ENCODE measurements at regions not wholly inside any gene's neighbourhood (a gene's known extent, or its start where the extent isn't known, plus 50 kb on each side); places are given as distances from the start of the nearest gene placed in this dataset.

GRCh38 chr16:26658486-26658885 lies 408.2 kb upstream of the C16orf82 start:
- TF ChIP-seq CTCF (IDR thresholded peaks at IDR 0.05; ENCODE audit: low read depth, low read length), result no peak
- no peak overlapping the region for H3K4me3 ChIP-seq (ENCODE audit: low read depth, low read length)
- DNase-seq (ENCODE audit: low read depth, low spot score), result no peak
- in situ Hi-C loops (cut with HindIII; ENCODE audit: low sequenced_read_pairs), result no loop called here

GRCh38 chr16:26658915-26659314 lies 407.8 kb upstream of the C16orf82 start:
- TF ChIP-seq CTCF (IDR thresholded peaks at IDR 0.05; ENCODE audit: low read depth, low read length), result no peak
- DNase-seq (ENCODE audit: low read depth, low spot score), result no peak
- H3K4me3 ChIP-seq (ENCODE audit: low read depth, low read length), result no peak overlapping the region
- in situ Hi-C loops (cut with HindIII; ENCODE audit: low sequenced_read_pairs), result no loop called here

GRCh38 chr16:26664086-26664485 lies 402.6 kb upstream of the C16orf82 start:
- no peak for DNase-seq (ENCODE audit: low read depth, low spot score)
- TF ChIP-seq CTCF (IDR thresholded peaks at IDR 0.05; ENCODE audit: low read depth, low read length), result no peak
- in situ Hi-C loops (cut with HindIII; ENCODE audit: low sequenced_read_pairs), result no loop called here
- no peak overlapping the region for H3K4me3 ChIP-seq (ENCODE audit: low read depth, low read length)

- in situ Hi-C loops (cut with HindIII; ENCODE audit: low sequenced_read_pairs), result no loop called here
- no peak overlapping the region for H3K4me3 ChIP-seq (ENCODE audit: low read depth, low read length)
- no peak for TF ChIP-seq CTCF (IDR thresholded peaks at IDR 0.05; ENCODE audit: low read depth, low read length)
- no peak for DNase-seq (ENCODE audit: low read depth, low spot score)
These were observed 401.4 kb upstream of the C16orf82 start for GRCh38 chr16:26665166-26665939.

- DNase-seq (ENCODE audit: low read depth, low spot score), result no peak
- in situ Hi-C loops (cut with HindIII; ENCODE audit: low sequenced_read_pairs), result no loop called here
- no peak overlapping the region for H3K4me3 ChIP-seq (ENCODE audit: low read depth, low read length)
- no peak for TF ChIP-seq CTCF (IDR thresholded peaks at IDR 0.05; ENCODE audit: low read depth, low read length)
These were observed 400.2 kb upstream of the C16orf82 start for GRCh38 chr16:26666486-26666885.

GRCh38 chr16:26667307-26667706 lies 399.4 kb upstream of the C16orf82 start:
- TF ChIP-seq CTCF (IDR thresholded peaks at IDR 0.05; ENCODE audit: low read depth, low read length), result no peak
- DNase-seq (ENCODE audit: low read depth, low spot score), result no peak
- in situ Hi-C loops (cut with HindIII; ENCODE audit: low sequenced_read_pairs), result no loop called here
- no peak overlapping the region for H3K4me3 ChIP-seq (ENCODE audit: low read depth, low read length)

Data from astrocyte of the spinal cord (primary cell).